ENCODE measurements at regions not wholly inside any gene's neighbourhood (a gene's known extent, or its start where the extent isn't known, plus 50 kb on each side); places are given as distances from the start of the nearest gene placed in this dataset.

DNA sequence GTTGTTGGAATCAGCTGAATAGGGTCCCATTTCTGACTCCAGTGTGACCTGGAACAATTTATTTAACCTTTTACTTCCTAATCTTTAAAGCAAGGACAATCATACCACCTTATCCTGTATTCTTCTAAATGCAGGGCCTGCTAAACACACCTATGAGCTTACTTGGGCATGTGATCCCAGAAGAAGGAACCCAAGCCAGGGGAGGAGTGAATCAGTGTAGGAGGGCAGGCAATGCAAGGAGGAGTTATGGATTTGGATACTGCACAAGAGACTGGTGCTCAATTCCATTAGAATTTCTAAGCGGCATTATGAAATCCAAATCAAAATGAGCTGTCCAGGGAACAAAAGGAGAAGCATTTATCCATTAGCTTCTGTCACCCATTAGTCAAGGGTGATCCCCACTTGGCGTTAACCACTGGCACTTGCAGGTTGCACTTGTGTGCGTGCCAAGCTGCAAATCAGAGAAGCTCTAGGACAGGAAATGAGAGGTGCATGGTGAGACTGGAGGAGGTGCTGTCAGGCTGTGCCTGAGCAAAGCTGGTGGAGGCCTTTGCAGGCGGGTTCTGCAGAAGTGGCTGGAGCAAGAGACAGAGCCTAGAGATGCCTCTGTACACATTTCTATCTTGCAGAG, 297.2 kb upstream of the PLXNA2 start:
- DNase-seq (ENCODE audit: low spot score): peak; percentile 32

DNA sequence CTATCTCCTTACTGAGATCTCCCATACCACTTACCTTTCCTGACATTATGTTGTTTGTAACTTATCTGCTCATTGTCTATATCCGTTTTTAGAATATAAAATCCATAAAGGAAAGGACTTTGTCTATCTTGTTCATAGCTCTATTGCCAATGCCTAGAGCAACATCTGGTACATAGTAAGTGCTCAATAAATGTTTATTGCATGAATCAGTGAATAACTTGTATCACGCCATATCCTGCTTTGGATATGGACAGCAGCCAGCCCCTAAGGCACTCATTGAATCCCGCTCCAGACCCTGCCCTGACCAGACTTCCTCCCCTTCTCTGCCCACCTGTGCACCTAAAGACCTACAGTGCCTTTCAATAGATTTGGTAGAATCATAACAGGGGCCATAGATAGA, 298.1 kb upstream of the PLXNA2 start:
- no peak for DNase-seq (ENCODE audit: low spot score)

- no peak for DNase-seq (ENCODE audit: low spot score)
Measured at GRCh38 chr1:208544053-208544452, 299.9 kb upstream of the PLXNA2 start.

GRCh38 chr1:208544794-208545193, 300.6 kb upstream of the PLXNA2 start:
- no peak for DNase-seq (ENCODE audit: low spot score)

- no peak for DNase-seq (ENCODE audit: low spot score)
Measured at GRCh38 chr1:208551024-208551423, 306.8 kb upstream of the PLXNA2 start.

- no peak for DNase-seq (ENCODE audit: low spot score)
Measured at GRCh38 chr1:208551633-208552320, 307.6 kb upstream of the PLXNA2 start.

- no peak for DNase-seq (ENCODE audit: low spot score)
Measured at GRCh38 chr1:208552928-208553327, 308.7 kb upstream of the PLXNA2 start.

DNA sequence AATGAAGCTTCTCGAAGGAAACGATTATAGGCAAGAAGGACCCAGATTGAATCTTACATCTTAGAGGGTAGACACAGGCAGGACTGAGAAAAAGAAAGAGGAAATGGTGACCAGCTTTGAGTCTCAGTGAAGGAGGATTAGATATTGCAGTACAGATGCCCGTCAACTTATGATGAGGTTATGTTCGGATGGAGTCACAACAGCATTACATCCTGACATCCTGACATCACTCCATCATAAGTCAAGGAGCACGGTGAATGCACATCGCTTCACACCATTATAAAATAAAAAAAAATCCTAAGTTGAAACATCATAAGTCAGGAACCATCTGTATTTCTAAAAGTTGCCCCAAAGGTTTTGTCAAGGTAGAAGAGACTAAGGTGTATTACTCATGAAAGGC, 312.3 kb upstream of the PLXNA2 start:
- DNase-seq (ENCODE audit: low spot score): no peak

- no peak for DNase-seq (ENCODE audit: low spot score)
Measured at GRCh38 chr1:208557046-208557722, 313.0 kb upstream of the PLXNA2 start.

- DNase-seq (ENCODE audit: low spot score): no peak
Measured at GRCh38 chr1:208557723-208558094, 313.5 kb upstream of the PLXNA2 start.

DNA sequence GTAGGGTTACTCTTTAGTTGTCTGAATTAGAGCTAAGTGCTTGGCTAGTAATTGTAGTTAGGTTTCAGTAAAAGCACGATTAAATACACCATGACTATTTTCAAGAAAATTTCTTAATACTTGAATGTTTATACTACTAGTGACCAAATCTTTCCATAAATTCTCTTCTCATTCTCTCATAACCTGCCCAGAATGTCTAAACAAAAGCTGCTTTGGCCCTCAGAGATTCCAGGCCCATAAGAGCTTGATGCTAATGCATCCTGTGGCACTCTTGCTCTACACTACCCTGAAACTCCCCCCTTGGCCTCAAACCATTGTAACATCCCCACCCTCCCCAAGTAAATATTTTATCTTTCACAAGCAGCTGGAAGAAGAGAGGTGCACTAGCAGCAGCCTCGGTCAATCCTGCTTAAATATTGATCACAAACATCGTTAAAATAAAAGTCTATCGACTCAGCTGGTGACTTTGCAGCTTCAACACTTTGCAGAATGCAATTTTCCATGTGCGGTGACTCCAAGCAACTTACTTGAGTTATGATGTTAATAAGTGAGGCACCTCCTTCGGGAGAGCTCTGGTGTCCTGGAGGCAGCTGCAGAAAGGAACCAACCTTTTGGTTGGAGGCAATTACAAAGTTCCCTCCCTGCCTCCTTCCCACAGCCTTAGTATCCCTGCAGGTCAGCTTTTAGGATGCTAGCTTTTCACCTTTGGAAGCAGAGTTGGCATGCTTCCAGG, 315.6 kb upstream of the PLXNA2 start:
- DNase-seq (ENCODE audit: low spot score): no peak

DNA sequence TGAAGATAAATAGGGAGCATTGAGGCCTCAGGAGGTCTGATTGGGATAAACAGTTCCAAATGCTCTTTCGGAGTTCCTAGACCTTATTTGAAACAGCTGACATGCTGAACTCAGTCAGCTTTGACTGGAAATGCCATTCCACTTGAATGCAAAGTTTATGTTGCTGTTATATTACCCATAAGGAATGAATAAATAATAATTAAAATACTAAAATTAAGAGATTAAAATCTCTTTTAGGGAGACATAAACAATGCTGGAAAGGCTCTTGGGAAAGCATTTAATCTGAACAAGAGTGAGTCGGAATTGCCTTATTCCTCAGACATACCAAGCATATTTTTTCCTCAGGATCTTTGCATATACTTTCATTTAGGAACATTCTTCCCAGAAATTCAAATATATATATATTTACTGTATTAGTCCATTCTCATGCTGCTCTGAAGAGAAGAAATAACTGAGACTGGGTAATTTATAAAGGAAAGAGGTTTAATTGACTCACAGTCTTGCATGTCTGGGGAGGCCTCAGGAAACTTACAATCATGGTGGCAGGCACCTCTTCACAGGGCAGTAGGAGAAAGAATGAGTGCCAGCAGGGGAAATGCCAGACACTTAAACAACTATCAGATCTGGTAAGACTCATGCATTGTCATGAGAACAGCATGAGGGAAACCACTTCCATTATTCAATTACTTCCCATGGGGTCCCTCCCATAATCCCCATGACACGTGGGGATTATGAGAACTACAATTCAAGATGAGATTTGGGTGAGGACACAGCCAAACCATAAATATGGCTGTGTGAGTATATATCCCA, 318.2 kb upstream of the PLXNA2 start:
- no peak for DNase-seq (ENCODE audit: low spot score)

DNA sequence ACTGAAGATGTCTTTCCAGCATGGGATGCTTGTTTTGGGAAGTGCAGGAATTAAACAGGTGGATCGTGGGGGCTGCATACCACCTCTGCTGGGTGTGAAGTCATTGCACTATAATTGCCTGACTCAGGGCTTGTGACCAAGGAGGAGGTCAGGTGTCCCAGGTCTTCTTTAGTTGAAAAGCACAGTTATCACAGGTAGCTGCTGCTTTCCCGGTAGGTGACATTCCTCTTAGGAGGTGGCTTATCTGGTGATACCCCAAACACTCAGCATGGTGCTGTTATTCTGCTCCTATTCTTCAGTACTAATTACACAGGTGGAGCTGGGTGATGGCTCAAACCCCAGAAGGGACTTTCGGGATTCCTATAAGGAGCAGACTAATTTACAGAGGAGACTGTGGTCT, 320.3 kb upstream of the PLXNA2 start:
- no peak for DNase-seq (ENCODE audit: low spot score)

- DNase-seq (ENCODE audit: low spot score): no peak
Measured at GRCh38 chr1:208565756-208566440, 321.7 kb upstream of the PLXNA2 start.

DNA sequence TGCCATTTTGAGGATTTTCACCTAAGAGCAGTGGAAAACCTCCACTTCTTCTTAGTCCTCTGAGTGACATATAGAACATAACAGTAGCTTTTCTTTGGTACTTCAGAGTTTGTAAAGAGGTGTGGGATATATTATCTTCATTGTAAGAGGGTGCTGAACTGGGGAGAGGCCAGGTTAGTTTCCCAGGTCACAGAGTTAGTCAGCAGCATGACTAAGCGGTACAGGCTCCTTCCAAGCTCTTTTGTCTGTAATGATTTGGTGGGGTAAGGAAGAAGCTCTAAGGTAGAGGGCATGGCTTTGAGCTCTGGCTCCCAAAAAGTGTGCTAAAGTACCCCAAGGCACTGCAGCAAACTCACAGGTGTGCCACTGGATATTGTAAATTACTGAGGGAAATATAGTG, 325.0 kb upstream of the PLXNA2 start:
- no peak for DNase-seq (ENCODE audit: low spot score)

- DNase-seq (ENCODE audit: low spot score): no peak
Measured at GRCh38 chr1:208570362-208570761, 326.2 kb upstream of the PLXNA2 start.

- no peak for DNase-seq (ENCODE audit: low spot score)
Measured at GRCh38 chr1:208576425-208576824, 332.2 kb upstream of the PLXNA2 start.

GRCh38 chr1:208577381-208577905, 333.3 kb upstream of the PLXNA2 start:
- DNase-seq (ENCODE audit: low spot score): no peak

GRCh38 chr1:208581209-208581608, 337.0 kb upstream of the PLXNA2 start:
- DNase-seq (ENCODE audit: low spot score): peak; percentile 34

DNA sequence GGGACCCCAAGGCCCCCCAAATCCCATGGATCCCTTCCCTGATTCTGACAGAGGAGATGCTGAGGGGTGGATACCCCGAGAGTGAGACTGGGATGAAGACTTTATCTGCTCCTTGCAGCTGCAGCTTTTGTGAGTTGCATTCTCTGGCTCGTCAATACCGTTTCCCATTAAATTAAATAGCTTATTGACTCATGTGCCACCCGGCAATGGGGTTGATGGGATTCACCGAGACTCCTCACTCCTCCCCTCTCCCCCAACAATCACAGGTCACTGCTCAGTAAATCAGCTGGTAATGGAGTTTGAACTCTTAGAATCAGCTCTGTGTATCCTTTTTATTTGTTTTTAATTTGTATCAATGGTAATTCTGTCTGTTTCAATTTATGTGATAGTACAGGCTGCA, 337.5 kb upstream of the PLXNA2 start:
- DNase-seq (ENCODE audit: low spot score): no peak

- DNase-seq (ENCODE audit: low spot score): no peak
Measured at GRCh38 chr1:208584167-208584755, 340.1 kb upstream of the PLXNA2 start.
